Nephron progenitor cell (in vitro differentiated cells): ENCODE measurements at regions not wholly inside any gene's neighbourhood (a gene's known extent, or its start where the extent isn't known, plus 50 kb on each side); places are given as distances from the start of the nearest gene placed in this dataset.
"Not testable (repeated sequence)": the region's sequence is repeated elsewhere in the genome, so short reads cannot be mapped to it uniquely, and the experiment has no call there.

ENCODE experiments used
- DNase-seq: peaks from one replicate; pipeline ENCODE4 v3.0.0; 2021
- H3K27ac Mint-ChIP-seq: 2 replicates; pipeline ENCODE4 v1.8.0; 2021; ENCODE audit warnings: mild to moderate bottlenecking, moderate library complexity, mixed read lengths
- H3K27me3 Mint-ChIP-seq: 2 replicates; pipeline ENCODE4 v1.8.0; 2021; ENCODE audit warnings: mild to moderate bottlenecking, low read depth, mixed read lengths; ENCODE audit not compliant: poor library complexity
- H3K36me3 Mint-ChIP-seq: 2 replicates; pipeline ENCODE4 v1.8.0; 2021; ENCODE audit warnings: low read depth, mixed read lengths
- H3K4me1 Mint-ChIP-seq: 2 replicates; pipeline ENCODE4 v1.8.0; 2021; ENCODE audit warnings: mixed read lengths
- H3K4me3 Mint-ChIP-seq: 2 replicates; pipeline ENCODE4 v1.8.0; 2021; ENCODE audit warnings: mild to moderate bottlenecking, moderate library complexity, mixed read lengths
- H3K9me3 Mint-ChIP-seq: 2 replicates; pipeline ENCODE4 v1.8.0; 2021; ENCODE audit warnings: mild to moderate bottlenecking, moderate library complexity, mixed read lengths

GRCh38 chr6:60444532-60444931, 1841.5 kb downstream of the KHDRBS2 start:
- H3K4me1 Mint-ChIP-seq, H3K27ac Mint-ChIP-seq, DNase-seq, H3K27me3 Mint-ChIP-seq, H3K9me3 Mint-ChIP-seq, H3K36me3 Mint-ChIP-seq, H3K4me3 Mint-ChIP-seq: not testable (repeated sequence)

GRCh38 chr6:60439709-60440108, 1846.3 kb downstream of the KHDRBS2 start:
- not testable (repeated sequence) for H3K27ac Mint-ChIP-seq

GRCh38 chr6:60422691-60423090, 1863.3 kb downstream of the KHDRBS2 start:
- not testable (repeated sequence) for H3K27ac Mint-ChIP-seq, H3K27me3 Mint-ChIP-seq, H3K36me3 Mint-ChIP-seq, DNase-seq, H3K4me3 Mint-ChIP-seq, H3K4me1 Mint-ChIP-seq, H3K9me3 Mint-ChIP-seq

More at GRCh38 chr6:60439709-60440108, 1846.3 kb downstream of the KHDRBS2 start:
- peaks cover 14% of the 10 kb centered on the region for H3K9me3 Mint-ChIP-seq
- H3K36me3 Mint-ChIP-seq, H3K4me1 Mint-ChIP-seq, DNase-seq, H3K4me3 Mint-ChIP-seq, H3K27me3 Mint-ChIP-seq: not testable (repeated sequence)

GRCh38 chr6:60416118-60416517, 1869.9 kb downstream of the KHDRBS2 start:
- H3K27ac Mint-ChIP-seq, H3K27me3 Mint-ChIP-seq, DNase-seq, H3K4me1 Mint-ChIP-seq, H3K4me3 Mint-ChIP-seq, H3K9me3 Mint-ChIP-seq, H3K36me3 Mint-ChIP-seq: not testable (repeated sequence)

- not testable (repeated sequence) for H3K9me3 Mint-ChIP-seq, H3K4me1 Mint-ChIP-seq, H3K27ac Mint-ChIP-seq, H3K4me3 Mint-ChIP-seq, H3K27me3 Mint-ChIP-seq, DNase-seq, H3K36me3 Mint-ChIP-seq
Observed at GRCh38 chr6:60408747-60409146, 1877.3 kb downstream of the KHDRBS2 start.

GRCh38 chr6:60403268-60403667, 1882.8 kb downstream of the KHDRBS2 start:
- DNase-seq, H3K27me3 Mint-ChIP-seq, H3K9me3 Mint-ChIP-seq, H3K4me1 Mint-ChIP-seq, H3K27ac Mint-ChIP-seq, H3K4me3 Mint-ChIP-seq, H3K36me3 Mint-ChIP-seq: not testable (repeated sequence)

GRCh38 chr6:60402490-60402889, 1883.5 kb downstream of the KHDRBS2 start:
- not testable (repeated sequence) for H3K27ac Mint-ChIP-seq, DNase-seq, H3K36me3 Mint-ChIP-seq, H3K27me3 Mint-ChIP-seq, H3K9me3 Mint-ChIP-seq, H3K4me1 Mint-ChIP-seq, H3K4me3 Mint-ChIP-seq

- not testable (repeated sequence) for H3K27ac Mint-ChIP-seq, DNase-seq, H3K4me3 Mint-ChIP-seq, H3K9me3 Mint-ChIP-seq, H3K36me3 Mint-ChIP-seq, H3K27me3 Mint-ChIP-seq
- H3K4me1 Mint-ChIP-seq = peaks cover 19% of the 10 kb centered on the region
Observed at GRCh38 chr6:60395261-60395660, 1890.8 kb downstream of the KHDRBS2 start.

- DNase-seq = not testable (repeated sequence)
- peak overlapping the region; percentile 81 for H3K27ac Mint-ChIP-seq
Observed at GRCh38 chr6:60392969-60393368, 1893.1 kb downstream of the KHDRBS2 start.

GRCh38 chr6:60389094-60389493, 1896.9 kb downstream of the KHDRBS2 start:
- H3K4me1 Mint-ChIP-seq = peaks cover 19% of the 10 kb centered on the region
- DNase-seq, H3K9me3 Mint-ChIP-seq, H3K4me3 Mint-ChIP-seq, H3K36me3 Mint-ChIP-seq, H3K27ac Mint-ChIP-seq, H3K27me3 Mint-ChIP-seq: not testable (repeated sequence)

More at GRCh38 chr6:60392969-60393368, 1893.1 kb downstream of the KHDRBS2 start:
- H3K9me3 Mint-ChIP-seq, H3K4me3 Mint-ChIP-seq, H3K36me3 Mint-ChIP-seq, H3K27me3 Mint-ChIP-seq: not testable (repeated sequence)
- peaks cover 19% of the 10 kb centered on the region for H3K4me1 Mint-ChIP-seq

- not testable (repeated sequence) for H3K4me3 Mint-ChIP-seq, H3K36me3 Mint-ChIP-seq, H3K9me3 Mint-ChIP-seq, DNase-seq, H3K27me3 Mint-ChIP-seq, H3K27ac Mint-ChIP-seq, H3K4me1 Mint-ChIP-seq
Observed at GRCh38 chr6:60384614-60385013, 1901.4 kb downstream of the KHDRBS2 start.

GRCh38 chr6:60382771-60383170, 1903.3 kb downstream of the KHDRBS2 start:
- H3K4me3 Mint-ChIP-seq, H3K9me3 Mint-ChIP-seq, H3K4me1 Mint-ChIP-seq, DNase-seq, H3K27me3 Mint-ChIP-seq, H3K27ac Mint-ChIP-seq, H3K36me3 Mint-ChIP-seq: not testable (repeated sequence)

GRCh38 chr6:60374078-60374477, 1911.9 kb downstream of the KHDRBS2 start:
- H3K4me3 Mint-ChIP-seq, DNase-seq, H3K27me3 Mint-ChIP-seq, H3K27ac Mint-ChIP-seq, H3K36me3 Mint-ChIP-seq, H3K4me1 Mint-ChIP-seq, H3K9me3 Mint-ChIP-seq: not testable (repeated sequence)

- not testable (repeated sequence) for DNase-seq, H3K27me3 Mint-ChIP-seq, H3K27ac Mint-ChIP-seq, H3K9me3 Mint-ChIP-seq, H3K4me3 Mint-ChIP-seq, H3K36me3 Mint-ChIP-seq, H3K4me1 Mint-ChIP-seq
Observed at GRCh38 chr6:60367800-60368199, 1918.2 kb downstream of the KHDRBS2 start.

- H3K27me3 Mint-ChIP-seq, H3K4me3 Mint-ChIP-seq, H3K36me3 Mint-ChIP-seq, H3K4me1 Mint-ChIP-seq, H3K27ac Mint-ChIP-seq, DNase-seq, H3K9me3 Mint-ChIP-seq: not testable (repeated sequence)
Observed at GRCh38 chr6:60365901-60366300, 1920.1 kb downstream of the KHDRBS2 start.
